Choroid plexus epithelial cell (primary cell): ENCODE measurements at regions not wholly inside any gene's neighbourhood (a gene's known extent, or its start where the extent isn't known, plus 50 kb on each side); places are given as distances from the start of the nearest gene placed in this dataset.
"Not testable (repeated sequence)": the region's sequence is repeated elsewhere in the genome, so short reads cannot be mapped to it uniquely, and the experiment has no call there.

Experiments
- DNase-seq: peaks from one replicate; pipeline ENCODE4 v3.0.0-alpha.2; 2010; ENCODE audit warnings: low read depth
- H3K4me3 ChIP-seq: 2 replicates; pipeline ENCODE4 v1.5.1; 2011; ENCODE audit warnings: low read depth, mild to moderate bottlenecking, control low read depth, low read length, moderate library complexity
- CTCF ChIP-seq: conservative IDR thresholded peaks from 2 replicates; pipeline ENCODE4 v1.5.1; 2011; ENCODE audit warnings: low read depth, mild to moderate bottlenecking, control low read depth, inconsistent platforms, low read length, moderate library complexity

GRCh38 chr18:46236156-46236555, 132.0 kb downstream of the HAUS1 start:
- no peak for DNase-seq
- no peak overlapping the region for H3K4me3 ChIP-seq
- no peak for TF ChIP-seq CTCF

GRCh38 chr18:46237891-46238290, 133.7 kb downstream of the HAUS1 start:
- no peak for DNase-seq
- TF ChIP-seq CTCF: no peak
- H3K4me3 ChIP-seq: no peak overlapping the region

GRCh38 chr18:46239549-46239948, 135.4 kb downstream of the HAUS1 start:
- H3K4me3 ChIP-seq: no peak overlapping the region
- peak; percentile 33 for DNase-seq
- no peak for TF ChIP-seq CTCF

GRCh38 chr18:46239998-46240397, 135.8 kb downstream of the HAUS1 start:
- TF ChIP-seq CTCF: no peak

GRCh38 chr18:46241393-46241792, 137.2 kb downstream of the HAUS1 start:
- not testable (repeated sequence) for DNase-seq, H3K4me3 ChIP-seq

More at GRCh38 chr18:46239998-46240397, 135.8 kb downstream of the HAUS1 start:
- no peak for DNase-seq
- no peak overlapping the region for H3K4me3 ChIP-seq

GRCh38 chr18:46242183-46242582, 138.0 kb downstream of the HAUS1 start:
- H3K4me3 ChIP-seq: no peak overlapping the region
- no peak for TF ChIP-seq CTCF
- no peak for DNase-seq

- no peak for DNase-seq
- no peak for TF ChIP-seq CTCF
Observed at GRCh38 chr18:46243095-46243494, 138.9 kb downstream of the HAUS1 start.

GRCh38 chr18:46243673-46244072, 139.5 kb downstream of the HAUS1 start:
- DNase-seq: no peak
- no peak for TF ChIP-seq CTCF
- no peak overlapping the region for H3K4me3 ChIP-seq

More at GRCh38 chr18:46243095-46243494, 138.9 kb downstream of the HAUS1 start:
- no peak overlapping the region for H3K4me3 ChIP-seq
